ENCODE measurements at regions not wholly inside any gene's neighbourhood (a gene's known extent, or its start where the extent isn't known, plus 50 kb on each side); places are given as distances from the start of the nearest gene placed in this dataset.
"Not testable (repeated sequence)": the region's sequence is repeated elsewhere in the genome, so short reads cannot be mapped to it uniquely, and the experiment has no call there.

DNA sequence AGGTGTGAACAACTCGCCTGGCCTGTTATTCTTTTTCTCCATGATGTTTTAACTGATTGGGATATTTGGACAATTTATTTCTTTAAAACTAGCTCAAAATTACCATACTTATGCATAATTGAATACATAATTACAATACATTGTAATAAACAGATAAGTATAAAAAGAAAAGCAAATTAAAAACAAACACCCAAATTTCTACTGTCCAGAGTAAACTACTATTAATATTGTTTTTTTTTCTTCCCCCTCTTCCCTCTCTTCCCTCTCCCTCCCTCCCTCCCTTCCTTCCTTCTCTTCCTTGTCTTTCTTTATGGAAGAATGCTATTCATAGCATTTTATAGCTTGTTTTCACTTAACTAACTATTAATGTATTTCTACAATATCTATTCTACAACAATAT, 117.7 kb upstream of the IVNS1ABP start:
- DNase-seq (ENCODE audit: low spot score): no peak

DNA sequence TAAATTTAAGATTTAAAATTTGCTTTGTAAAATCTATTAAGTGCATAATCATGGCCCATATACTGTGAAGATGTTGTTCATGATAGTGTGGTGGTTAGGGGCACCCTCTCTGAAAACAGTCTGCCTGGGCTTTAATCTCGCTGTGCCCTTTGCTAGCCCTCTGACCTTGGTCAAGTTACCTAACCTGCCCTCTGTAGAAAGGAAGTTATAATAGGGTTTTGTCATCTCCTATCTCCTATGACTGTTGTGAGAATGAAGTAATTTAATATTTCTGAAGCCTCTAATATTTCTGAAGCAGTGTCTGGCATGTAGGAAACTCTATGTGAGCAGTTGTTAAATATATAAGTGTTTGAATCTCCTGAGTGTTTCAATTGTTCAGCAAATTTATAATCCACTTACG, 116.6 kb upstream of the IVNS1ABP start:
- DNase-seq (ENCODE audit: low spot score): no peak

DNA sequence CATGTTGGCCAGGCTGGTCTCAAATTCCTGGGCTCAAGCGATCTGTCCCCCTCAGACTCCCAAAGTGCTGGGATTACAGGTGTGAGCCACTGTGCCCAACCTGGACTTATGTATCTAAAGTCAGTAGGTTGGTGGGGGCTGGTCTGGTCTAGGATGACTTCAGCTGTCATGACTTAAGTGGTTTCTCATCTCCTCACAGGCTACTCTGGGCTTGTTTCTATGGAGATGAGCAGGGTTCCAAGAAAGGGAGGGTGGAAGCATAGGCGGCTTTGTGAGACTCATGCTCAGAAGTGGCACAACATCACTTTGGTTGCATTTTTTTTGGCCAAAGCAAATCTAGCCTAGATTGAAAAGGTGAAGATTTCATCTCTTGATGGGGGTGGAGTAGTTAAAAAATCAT, 115.9 kb upstream of the IVNS1ABP start:
- no peak for DNase-seq (ENCODE audit: low spot score)

DNA sequence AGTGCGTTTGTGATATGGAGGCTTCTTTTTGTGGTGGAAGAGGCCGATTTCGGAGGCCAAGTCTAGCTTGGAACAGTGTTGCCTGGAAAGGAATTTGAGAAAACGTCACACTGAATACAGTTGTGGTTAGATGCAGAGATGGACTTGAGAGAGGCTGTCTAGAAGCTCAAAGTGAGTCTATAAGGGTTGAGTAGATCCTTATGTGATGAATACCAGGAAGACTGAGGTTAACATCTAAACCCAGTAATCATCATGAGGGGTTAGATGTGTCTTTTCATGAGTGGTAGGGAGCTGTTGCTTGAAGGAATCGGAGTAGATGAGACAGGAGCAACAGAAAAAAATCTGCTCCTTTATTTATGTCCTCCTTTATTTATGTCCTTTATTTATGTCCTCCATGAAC, 114.6 kb upstream of the IVNS1ABP start:
- no peak for DNase-seq (ENCODE audit: low spot score)

DNA sequence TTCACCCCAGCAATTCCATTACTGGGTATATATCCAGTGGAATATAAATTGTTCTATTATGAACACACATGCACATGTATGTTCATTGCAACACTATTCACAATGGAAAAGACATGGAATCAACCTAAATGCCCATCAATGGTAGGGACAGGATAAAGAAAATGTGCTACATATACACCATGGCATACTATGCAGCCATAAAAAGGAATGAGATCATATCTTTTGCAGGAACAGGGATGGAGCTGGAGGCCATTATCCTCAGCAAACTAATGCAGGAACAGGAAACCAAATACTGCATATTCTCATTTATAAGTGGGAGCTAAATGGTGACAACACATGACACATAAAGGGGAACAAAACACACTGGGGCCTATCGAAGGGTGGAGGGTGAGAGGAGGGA, 112.6 kb upstream of the IVNS1ABP start:
- not testable (repeated sequence) for DNase-seq (ENCODE audit: low spot score)

DNA sequence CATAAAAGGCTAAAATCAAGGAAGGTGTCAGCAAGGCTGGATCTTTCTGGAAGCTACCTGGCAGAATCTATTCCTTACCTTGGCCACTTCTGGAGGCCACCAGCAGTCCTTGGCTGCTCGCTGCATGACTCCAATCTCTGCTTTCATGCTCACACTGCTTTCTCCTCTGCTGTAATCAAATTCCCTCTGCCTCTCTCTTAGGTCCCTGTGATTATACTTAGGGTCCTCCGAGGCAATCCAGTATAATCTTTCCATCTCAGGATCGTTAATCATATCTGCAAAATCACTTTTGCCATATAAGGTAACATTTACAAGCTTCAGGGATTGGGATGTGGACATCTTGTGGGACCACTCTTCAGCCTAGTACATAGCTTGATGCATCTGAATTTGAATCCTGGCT, 110.7 kb upstream of the IVNS1ABP start:
- DNase-seq (ENCODE audit: low spot score): no peak

DNA sequence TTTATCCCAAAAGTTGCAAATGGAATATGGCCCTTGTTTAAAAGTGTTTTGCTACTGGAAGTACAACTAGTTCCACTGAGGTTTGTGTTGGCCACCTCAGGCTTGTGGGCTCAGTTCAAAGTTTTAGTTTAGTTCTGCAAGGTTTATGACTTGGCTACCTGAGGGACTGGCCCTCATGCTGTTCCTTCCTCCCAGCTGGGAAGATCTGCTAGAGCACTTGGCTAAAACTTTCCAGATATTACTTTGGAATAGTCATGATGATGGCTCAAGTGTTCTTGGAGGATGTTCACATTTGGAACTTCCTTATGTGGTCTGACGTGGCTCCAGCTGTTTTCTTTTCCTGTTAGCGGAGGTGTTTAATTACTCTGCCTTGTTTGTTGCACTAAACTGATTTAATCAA, 110.2 kb upstream of the IVNS1ABP start:
- no peak for DNase-seq (ENCODE audit: low spot score)

DNA sequence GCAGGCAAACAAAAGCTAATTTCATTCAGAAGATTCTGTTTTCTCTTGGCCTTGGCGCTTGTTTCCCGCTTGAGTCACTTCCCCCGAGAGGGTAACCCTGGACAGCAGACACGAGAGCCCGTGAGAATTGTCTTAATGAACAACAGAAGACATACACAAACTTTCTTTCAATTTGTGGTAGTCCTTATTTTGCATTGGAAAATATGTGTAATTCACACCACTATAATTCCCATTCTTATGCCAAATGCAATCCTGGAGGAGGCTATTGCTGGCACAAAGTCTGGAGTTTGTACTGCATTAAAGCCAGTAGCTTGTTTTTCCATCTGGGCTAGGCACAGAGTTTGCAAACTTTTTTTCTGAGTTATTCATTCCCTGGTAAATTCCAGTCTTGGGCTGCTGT, 109.8 kb upstream of the IVNS1ABP start:
- no peak for DNase-seq (ENCODE audit: low spot score)

DNA sequence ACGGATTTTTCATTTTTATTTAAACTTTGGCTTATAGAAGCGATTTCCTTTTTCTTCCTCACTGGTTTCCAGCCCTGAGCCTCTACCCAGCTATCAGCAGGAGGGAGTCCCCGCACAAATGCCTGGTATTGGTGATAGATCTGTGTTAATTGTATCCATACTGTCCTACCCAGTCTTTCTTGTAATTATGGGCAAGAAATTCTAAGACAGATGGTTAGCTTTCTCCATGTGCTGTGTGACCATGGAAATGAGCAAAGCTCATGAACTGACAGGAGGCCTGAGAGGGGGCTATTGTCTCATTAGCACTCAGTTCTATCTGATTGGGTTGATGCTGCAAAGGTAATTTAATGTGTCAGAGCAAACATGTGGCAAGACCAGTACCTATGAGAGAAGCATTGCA, 108.1 kb upstream of the IVNS1ABP start:
- no peak for DNase-seq (ENCODE audit: low spot score)

DNA sequence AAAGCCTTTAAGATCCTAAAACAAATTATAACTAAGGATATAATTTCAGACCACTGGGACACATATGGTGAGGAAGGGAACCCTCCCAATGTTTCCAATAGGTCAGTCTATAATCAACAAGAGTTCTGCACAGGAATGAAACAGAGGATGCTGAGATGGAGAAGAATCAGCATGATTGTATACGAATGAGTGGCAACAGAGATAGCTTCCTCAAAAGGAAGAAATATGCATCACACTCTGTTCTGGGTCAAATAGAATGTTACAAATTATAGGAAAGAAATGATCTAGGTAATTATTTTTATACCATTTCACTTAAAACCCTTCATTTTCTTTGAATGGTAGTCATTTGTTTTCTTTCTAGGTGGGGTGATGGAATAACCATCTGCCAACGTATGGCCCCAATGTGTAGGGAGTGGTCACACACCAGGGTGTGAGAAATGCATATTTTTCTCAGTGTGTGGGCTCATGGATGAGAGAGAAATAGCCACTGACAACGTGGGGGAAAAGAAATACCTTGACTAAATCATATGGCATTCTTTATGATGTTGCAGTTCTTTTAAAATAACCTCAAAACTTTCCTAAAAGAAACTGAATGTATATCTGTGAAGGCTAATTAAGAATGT, 104.6 kb upstream of the IVNS1ABP start:
- no peak for DNase-seq (ENCODE audit: low spot score)

DNA sequence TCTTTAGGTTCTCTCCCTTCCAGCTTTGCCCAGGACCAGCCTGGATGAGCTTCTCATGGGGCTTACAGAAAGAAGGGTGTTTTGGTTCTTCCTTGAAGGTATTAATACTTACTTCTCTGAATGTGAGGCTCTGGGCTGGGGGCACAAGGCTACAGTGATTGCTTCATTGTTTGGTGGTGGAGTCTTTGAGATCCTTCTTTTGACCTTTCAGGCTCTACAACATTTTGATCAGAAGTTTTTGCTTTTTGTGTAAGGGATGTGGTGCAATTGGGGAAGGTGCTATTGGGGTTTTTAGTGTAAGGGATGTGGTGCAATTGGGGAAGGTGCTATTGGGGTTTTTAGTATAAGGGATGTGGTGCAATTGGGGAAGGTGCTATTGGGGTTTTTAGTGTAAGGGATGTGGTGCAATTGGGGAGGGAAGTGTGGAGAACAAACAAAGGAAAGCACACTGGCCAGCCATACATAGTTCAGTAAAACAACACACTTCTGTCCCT, 103.6 kb upstream of the IVNS1ABP start:
- peak; percentile 20 for DNase-seq (ENCODE audit: low spot score)

DNA sequence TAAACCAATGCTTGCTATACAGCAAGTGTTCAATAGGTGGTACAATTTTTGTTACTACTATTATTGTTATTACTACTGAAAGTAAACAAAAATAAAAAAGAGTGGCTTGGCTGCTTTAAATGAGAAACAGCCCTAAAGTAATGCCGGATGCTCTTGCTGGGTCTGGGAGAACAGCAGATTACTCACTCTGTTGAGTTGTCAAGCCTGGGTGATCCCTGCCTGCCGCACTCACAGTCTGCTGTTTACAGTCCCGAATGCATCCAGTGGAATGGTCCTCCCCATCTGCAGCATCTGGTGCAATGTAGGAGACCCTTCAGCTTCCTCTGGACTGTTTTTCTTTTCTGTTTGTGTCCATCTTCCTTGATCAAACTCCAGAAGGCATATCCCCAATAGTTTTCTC, 102.7 kb upstream of the IVNS1ABP start:
- DNase-seq (ENCODE audit: low spot score): no peak

DNA sequence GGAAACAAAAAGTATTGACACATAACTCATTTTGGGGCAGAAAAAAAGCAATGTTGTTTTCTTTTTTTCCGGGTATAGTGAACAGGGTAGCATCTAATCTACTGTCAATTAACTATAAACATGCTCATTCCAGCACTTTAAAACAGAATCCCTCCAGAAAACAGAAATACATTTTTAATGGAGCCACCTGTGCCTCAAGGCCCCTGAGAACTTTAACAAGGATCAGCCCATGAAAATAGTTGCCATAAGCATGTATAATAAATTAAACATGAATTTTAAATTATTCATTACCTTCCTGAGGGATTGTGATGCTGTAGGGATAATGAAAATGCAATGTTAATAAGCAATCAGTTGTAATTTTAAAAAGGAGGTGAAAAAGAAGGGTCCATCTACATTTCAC, 101.4 kb upstream of the IVNS1ABP start:
- no peak for DNase-seq (ENCODE audit: low spot score)

DNA sequence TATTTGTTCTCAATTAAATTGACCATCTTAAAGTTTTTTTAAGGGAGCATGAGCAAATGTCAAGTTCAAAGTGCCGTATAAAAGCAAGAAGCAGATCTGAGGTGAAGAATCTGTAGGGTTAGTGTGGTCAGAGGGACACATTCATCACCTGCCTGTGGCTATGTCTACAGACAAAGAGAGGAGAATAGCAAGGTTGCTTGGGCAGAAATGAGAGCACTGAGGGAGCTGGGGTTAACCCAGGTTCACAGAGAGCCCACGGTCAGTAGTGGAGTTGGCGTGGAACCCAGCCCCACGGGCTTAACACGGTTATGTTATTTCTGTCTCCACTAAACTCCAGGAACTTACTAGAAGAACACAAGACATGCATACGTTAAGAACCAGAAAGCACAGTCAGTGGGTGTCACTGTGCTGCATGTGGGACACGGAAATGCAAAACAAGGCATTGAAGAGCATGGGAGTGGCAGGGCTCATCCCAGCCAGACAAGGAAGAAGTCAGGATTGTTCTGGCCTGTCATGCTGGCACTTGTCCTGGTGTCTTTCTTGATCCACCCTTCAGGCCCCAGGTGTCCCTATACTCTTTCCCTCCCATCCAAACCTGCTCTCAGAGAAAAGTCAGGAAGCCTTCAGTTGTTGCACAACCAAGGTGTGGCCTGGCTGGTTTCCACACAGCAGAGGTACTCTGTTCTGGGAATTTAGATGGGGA, 95.5 kb upstream of the IVNS1ABP start:
- no peak for DNase-seq (ENCODE audit: low spot score)

DNA sequence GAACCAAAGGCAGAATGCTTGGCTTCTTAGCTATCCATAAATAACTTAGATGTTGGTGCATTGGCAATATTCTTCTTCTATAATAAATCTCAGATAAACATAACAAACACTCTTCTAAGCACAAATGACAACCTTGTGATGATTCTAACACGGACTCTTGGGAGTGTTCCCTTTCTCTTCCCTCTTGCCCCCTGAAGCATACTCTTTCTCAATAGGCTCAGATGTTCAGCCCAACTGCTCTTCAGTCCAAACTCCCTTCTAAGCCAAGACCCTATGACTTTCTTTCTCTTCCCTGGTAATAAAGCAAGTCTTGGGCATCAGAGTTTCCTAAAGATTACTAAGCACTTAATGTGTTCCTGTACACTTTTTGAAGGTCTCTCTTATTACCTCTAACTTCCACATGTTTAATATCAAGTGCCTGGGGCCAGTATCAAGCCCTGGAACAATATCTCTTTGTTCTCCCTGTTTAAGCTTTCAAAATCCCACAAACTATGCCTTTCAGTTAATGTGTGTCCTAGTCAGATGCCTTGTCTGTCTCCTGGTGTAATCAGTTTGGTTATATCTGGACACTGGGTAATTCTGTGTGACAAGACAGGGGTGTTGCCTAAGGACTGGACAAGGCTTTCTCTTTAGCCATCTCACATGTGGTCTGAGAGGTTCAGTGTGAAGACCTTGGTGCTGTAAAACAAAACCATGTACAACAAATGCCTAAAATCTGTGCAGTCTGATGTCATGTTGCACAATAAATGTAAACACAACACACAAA, 92.9 kb upstream of the IVNS1ABP start:
- DNase-seq (ENCODE audit: low spot score): no peak

DNA sequence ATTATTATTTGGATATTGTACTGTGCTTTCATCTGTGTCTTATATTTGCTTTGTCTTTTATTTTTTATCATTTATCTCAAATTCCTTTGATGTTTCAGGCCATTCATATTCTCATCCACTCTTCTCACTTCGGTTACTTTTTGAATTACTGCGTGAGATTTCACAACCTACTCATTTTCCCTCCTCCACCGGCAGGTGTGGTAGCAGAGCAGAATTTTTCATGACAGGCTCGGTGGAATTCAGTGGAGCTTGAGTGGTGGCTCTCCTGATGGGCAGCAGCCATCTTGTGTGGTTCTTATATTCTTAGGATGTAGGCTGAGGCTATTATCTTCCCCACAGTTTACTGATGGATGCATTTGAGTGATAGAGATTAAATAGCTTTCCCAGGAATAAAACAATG, 92.3 kb upstream of the IVNS1ABP start:
- no peak for DNase-seq (ENCODE audit: low spot score)

DNA sequence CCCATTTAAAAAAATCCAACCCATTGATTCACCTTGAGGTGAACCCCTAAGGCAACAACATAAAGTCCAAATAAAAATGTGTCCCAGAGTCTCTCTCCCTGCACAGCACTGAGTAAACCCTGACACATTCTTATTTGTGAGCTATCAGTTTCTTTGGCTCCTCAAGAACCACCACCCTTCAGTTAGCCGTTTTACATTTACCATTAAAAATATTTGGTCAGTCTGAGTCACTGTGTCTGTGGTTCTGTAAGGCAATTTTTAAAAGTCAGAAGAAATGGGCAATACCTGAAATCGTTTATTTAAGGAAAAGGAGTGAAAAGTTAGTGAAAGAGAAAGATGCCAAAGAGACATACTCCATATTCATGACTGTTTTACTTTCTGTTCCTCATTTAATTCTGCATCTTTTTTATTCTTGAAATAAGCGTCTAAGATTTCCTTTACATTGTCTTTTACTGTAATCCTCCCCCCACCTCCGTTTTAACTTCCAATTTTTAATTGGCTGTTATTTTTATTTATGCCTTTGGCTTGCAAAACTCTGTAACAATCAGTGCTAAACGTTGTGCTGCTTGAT, 91.7 kb upstream of the IVNS1ABP start:
- DNase-seq (ENCODE audit: low spot score): no peak

DNA sequence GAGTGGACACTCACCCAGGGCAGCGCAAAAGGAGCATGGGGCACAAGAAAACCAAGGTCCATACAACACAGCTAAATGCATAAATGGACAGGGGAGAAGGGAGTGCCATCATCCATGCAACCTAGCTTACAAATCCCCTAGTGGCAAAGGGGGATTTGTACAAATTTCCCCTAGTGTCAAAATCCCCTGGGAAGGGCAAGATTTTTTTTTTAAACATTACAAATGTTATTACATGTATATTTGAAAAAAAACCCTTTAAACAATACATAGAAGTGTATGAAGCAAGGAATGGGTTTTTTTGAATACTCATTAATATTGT, 89.6 kb upstream of the IVNS1ABP start:
- DNase-seq (ENCODE audit: low spot score): no peak

DNA sequence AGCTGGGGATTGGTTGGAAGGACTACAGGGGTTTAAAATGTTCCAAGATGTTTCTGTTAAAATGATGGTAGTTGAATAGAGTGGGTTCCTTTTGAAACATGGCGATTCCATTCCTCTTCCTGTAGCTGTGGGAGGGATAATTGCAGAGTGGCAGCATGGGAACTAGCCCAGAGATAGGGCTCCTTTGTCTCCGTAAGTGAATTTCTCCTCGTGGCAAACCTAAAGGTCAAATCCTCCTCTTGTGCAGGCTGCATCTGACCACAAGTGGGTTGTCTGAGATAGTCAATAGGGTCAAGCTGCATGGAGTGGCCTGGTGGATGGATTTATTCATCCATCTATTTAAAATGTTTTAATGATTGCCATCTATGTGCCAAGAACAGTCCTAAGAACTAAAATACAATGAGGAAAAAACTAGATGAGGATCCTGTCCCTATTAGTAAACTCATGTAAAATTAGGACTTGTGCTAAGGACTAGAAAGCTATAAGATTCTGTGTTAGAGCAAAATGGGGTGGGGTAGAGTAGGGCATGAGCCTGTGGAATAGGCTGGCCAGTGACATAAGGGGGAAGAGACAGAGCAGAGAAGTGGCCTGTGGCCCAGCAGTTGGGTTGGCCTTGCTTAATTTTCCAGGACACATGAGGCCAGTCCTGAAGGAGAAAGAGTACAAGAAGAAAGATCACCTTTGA, 89.1 kb upstream of the IVNS1ABP start:
- DNase-seq (ENCODE audit: low spot score): no peak

DNA sequence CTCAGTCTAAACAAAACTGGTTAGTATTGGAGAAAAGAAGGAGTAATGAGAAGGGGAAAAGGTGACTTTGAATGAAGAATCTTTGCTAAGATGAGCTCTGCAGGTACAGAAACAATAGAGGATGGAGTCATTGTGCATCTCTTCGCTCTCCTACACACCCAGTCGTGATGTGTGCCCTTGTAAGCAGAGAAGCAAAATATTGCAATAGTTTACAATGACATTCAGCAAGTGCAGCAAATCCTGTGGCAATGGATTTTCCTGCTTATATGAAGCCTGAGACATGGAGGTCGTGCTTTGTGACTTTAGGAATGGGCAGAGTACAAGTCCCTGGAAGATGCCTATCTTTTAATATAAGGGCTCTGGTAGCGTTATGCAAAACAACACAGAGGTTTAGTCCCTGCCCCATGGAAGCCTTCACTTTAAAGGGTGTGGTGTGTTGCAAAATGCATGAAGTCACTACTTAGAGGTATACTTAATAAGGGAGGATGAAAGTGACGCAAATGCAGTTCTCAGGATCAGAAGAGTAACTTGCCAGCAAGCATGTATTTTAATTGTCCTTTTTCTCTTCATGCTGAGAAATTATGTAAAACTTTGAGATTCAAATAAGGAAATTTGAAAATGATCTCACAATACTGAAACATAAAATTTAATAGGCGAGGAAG, 88.0 kb upstream of the IVNS1ABP start:
- DNase-seq (ENCODE audit: low spot score): no peak

DNA sequence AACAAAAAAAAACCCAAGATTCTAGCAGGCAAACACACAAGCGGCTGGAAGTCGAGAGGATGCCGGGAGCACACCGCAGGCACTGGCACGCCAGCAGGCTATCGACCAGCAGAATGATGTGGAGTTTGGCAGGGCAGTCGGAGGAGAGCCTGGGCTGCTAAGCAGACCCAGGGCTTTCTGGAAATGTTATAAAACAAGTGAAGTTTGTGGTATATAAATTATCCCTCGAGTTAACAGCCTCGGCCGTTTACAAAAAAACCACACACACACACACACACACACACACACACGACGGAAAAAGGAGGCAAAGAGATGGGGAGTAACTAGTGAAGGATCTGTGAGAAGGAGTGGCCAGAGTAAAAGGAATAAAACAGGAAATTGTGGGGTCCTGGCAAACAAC, 87.2 kb upstream of the IVNS1ABP start:
- no peak for DNase-seq (ENCODE audit: low spot score)

DNA sequence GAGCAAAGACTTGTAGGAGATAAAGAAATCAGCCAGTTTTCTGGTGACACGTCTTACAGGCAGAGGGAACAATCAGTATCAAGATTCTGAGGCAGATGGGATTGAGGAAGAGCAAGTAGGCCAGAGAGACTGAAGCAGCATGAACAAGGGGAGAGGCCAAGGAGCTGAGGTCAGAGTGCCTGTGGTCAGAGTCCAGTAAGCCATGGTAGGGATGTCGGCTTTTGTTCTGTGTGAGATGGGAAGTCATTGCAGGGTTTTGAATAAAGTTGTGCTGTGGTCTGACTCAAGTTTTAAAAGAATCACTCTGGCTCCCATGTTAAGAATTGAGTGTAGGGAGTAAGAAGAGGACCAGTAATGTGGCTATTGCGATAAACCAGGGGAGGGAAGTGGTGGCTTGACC, 85.9 kb upstream of the IVNS1ABP start:
- no peak for DNase-seq (ENCODE audit: low spot score)

Measured in activated CD4-positive, alpha-beta T cell treated with anti-CD3 and anti-CD28 coated beads, Interleukin-2, Interleukin-4, amounts not matched to agents 100 ng/mL and 50 ng/mL, durations not matched to agents 16 hours and 8 hours (primary cell).